Panc1 (cell line): ENCODE measurements at regions not wholly inside any gene's neighbourhood (a gene's known extent, or its start where the extent isn't known, plus 50 kb on each side); places are given as distances from the start of the nearest gene placed in this dataset.
A peak's percentile ranks its signal among the peaks of the same experiment; 100 is the strongest.

ENCODE experiments used
- ATAC-seq: fragments of 200-7000 bp; cut with Tn5 transposase; 2 replicates; pipeline ENCODE4 v1.9.1; 2020; ENCODE audit warnings: mild to moderate bottlenecking, moderate library complexity
- BruUV-seq: library from RNA; stranded (reverse); fragments of 400-500 nt; replicated peaks from 2 replicates; lab custom pipeline; 2021; lab: Mats Ljungman, UMichigan
- CTCF ChIA-PET: fragments of 300-600 bp; sonication (Branson Sonifier 250); formaldehyde crosslinking; loops from one replicate; lab custom pipeline; 2022; ENCODE audit warnings: antibody characterized with exemption; lab: Charles Lee
- POLR2A ChIA-PET: fragments of 300-600 bp; sonication (Branson Sonifier 250); formaldehyde crosslinking; loops from one replicate; lab custom pipeline; 2022; ENCODE audit warnings: antibody characterized with exemption; lab: Charles Lee
- DNase-seq: peaks from one replicate; pipeline ENCODE4 v3.0.0-alpha.2; 2010; ENCODE audit warnings: low read depth, low spot score
- H3K27ac ChIP-seq: 2 replicates; pipeline ENCODE4 v1.5.1; 2011; ENCODE audit warnings: mild to moderate bottlenecking, low read length, inconsistent platforms
- H3K27me3 ChIP-seq: fragments of 200-500 bp; sonication (Bioruptor generic); 2 replicates; pipeline ENCODE4 v1.6.0; 2014; ENCODE audit warnings: low read length, inconsistent platforms; ENCODE audit not compliant: control insufficient read depth, insufficient read depth
- H3K36me3 ChIP-seq: fragments of 200-500 bp; sonication (Bioruptor generic); 2 replicates; pipeline ENCODE4 v1.5.1; 2014; ENCODE audit warnings: inconsistent platforms, mild to moderate bottlenecking, low read length, moderate library complexity; ENCODE audit not compliant: control insufficient read depth, insufficient read depth
- H3K4me1 ChIP-seq: 2 replicates; pipeline ENCODE4 v1.5.1; 2011; ENCODE audit warnings: inconsistent platforms, mild to moderate bottlenecking, low read length, moderate library complexity; ENCODE audit not compliant: control insufficient read depth, insufficient read depth
- H3K4me3 ChIP-seq, 2 experiments: 2 replicates each; pipeline ENCODE4 v1.5.1; 2011 to 2012; ENCODE audit warnings: low read depth in 2 of 2, low read length in 2 of 2, mild to moderate bottlenecking in 2 of 2, inconsistent platforms in 1 of 2, moderate library complexity in 1 of 2
- H3K9me3 ChIP-seq: fragments of 200-500 bp; sonication (Bioruptor generic); 2 replicates; pipeline ENCODE4 v1.5.1; 2014; ENCODE audit warnings: low read depth, mild to moderate bottlenecking, inconsistent platforms, low read length, moderate library complexity; ENCODE audit not compliant: control insufficient read depth, insufficient read depth
- POLR2AphosphoS5 ChIP-seq: IDR thresholded peaks from 2 replicates; pipeline ENCODE4 v1.6.1; 2012; ENCODE audit warnings: mild to moderate bottlenecking, low read depth, low read length, moderate library complexity
- REST ChIP-seq, 2 experiments: IDR thresholded peaks; 2 replicates each; pipeline ENCODE4 v1.6.1; 2011 to 2012; ENCODE audit warnings: low read depth in 2 of 2, control low read depth in 1 of 2, low read length in 1 of 2, mild to moderate bottlenecking in 1 of 2, moderate library complexity in 1 of 2; ENCODE audit not compliant: insufficient read depth in 1 of 2
- SIN3A ChIP-seq: IDR thresholded peaks from 2 replicates; pipeline ENCODE4 v1.6.1; 2012; ENCODE audit warnings: low read depth, mild to moderate bottlenecking, low read length, moderate library complexity, borderline replicate concordance; ENCODE audit not compliant: insufficient read depth
- TCF7L2 ChIP-seq: IDR thresholded peaks from 2 replicates; pipeline ENCODE4 v1.6.1; 2011; ENCODE audit warnings: mild to moderate bottlenecking, low read depth, low read length, inconsistent platforms
- in situ Hi-C: cut with HindIII; loops from 2 replicates; pipeline ENCODE4 v1.10.0; 2016; ENCODE audit warnings: low sequenced_read_pairs, low pct_unique_long_range_greater_than_20kb
- intact Hi-C: fragments of 100-400 bp; cut with micrococcal nuclease; formaldehyde crosslinking; loops from one replicate; pipeline ENCODE4 v1.10.0; 2022; ENCODE audit not compliant: unreplicated experiment
- TF ChIP-seq, protein P1 (sequence below): fragments of 450-650 bp; IDR thresholded peaks from 2 replicates; pipeline ENCODE4 v1.5.1; 2017; ENCODE audit warnings: mild to moderate bottlenecking

GRCh38 chr22:35479359-35479758 is 61.3 kb upstream of the RASD2 start:
- intact Hi-C loops, result no loop called here
- Histone ChIP-seq H3K4me3 (no peak overlapping the region), H3K4me1 (no peaks in the 10 kb centered on the region), H3K36me3 (no peaks in the 10 kb centered on the region), H3K9me3 (no peaks in the 10 kb centered on the region), H3K27ac (no peak overlapping the region), H3K27me3 (no peaks in the 10 kb centered on the region)
- TF ChIP-seq REST (IDR thresholded peaks at IDR 0.05; ENCODE audit: insufficient read depth in 1 of 2, low read depth in 2 of 2, low read length in 1 of 2), result no peak
- no peak for TF ChIP-seq TCF7L2
- TF ChIP-seq, protein P1, sequence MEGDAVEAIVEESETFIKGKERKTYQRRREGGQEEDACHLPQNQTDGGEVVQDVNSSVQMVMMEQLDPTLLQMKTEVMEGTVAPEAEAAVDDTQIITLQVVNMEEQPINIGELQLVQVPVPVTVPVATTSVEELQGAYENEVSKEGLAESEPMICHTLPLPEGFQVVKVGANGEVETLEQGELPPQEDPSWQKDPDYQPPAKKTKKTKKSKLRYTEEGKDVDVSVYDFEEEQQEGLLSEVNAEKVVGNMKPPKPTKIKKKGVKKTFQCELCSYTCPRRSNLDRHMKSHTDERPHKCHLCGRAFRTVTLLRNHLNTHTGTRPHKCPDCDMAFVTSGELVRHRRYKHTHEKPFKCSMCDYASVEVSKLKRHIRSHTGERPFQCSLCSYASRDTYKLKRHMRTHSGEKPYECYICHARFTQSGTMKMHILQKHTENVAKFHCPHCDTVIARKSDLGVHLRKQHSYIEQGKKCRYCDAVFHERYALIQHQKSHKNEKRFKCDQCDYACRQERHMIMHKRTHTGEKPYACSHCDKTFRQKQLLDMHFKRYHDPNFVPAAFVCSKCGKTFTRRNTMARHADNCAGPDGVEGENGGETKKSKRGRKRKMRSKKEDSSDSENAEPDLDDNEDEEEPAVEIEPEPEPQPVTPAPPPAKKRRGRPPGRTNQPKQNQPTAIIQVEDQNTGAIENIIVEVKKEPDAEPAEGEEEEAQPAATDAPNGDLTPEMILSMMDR, result no peak
- no peak for TF ChIP-seq POLR2AphosphoS5
- no peak for TF ChIP-seq SIN3A
- DNase-seq, result no peak
- BruUV-seq, result no TSS peak
- no peak for ATAC-seq
- ChIA-PET POLR2A (interaction anchor here (0.7 kb wide), 1 partner anchor 827 kb away, joined by 9 read pairs; no protein-coding TSS in a partner anchor), CTCF (interaction anchor here (0.6 to 0.7 kb wide), 2 partner anchors 11 to 21 kb away, joined by 5 read pairs; no protein-coding TSS in a partner anchor)
- in situ Hi-C loops, result no loop called here

DNA sequence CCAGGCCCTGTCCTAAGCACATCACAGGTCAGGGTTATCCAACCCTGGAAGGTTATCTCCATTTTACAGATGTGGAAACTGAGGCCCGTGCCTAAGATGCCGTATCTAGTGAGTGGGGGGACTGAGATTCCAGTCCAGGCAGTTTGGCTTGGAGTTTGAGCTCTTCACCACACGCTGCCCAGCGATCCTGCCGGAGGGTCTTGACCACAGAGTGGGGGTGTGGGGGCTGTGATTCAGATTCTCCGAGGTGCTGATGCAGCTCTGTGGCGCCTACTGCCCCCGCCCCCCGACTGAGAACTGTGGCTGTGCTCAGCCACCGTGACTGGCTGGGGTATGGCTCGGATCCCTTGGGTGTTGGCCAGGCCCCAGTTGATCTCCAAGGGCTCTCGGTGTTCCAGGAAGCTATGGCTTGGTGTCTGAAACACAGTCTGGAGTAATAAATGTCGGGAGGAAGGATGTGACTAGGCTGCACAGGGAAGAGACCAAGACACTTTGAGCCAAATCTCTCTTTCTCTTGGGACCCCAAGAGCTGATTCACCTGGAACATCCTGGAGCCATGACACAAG is 60.6 kb upstream of the RASD2 start:
- intact Hi-C loops, result no loop called here
- DNase-seq, result no peak
- no TSS peak for BruUV-seq

More for the DNA sequence above, 60.6 kb upstream of the RASD2 start:
- no peak overlapping the region for H3K4me3 ChIP-seq
- in situ Hi-C loops, result no loop called here
- POLR2A ChIA-PET, result no interaction called here
- TF ChIP-seq POLR2AphosphoS5, result no peak
- no peak for TF ChIP-seq TCF7L2
- TF ChIP-seq, protein P1, result no peak
- TF ChIP-seq REST (IDR thresholded peaks at IDR 0.05; ENCODE audit: insufficient read depth in 1 of 2, low read depth in 2 of 2, low read length in 1 of 2), result no peak
- ATAC-seq, result no peak
- no peaks in the 10 kb centered on the region for H3K27me3 ChIP-seq
- no peaks in the 10 kb centered on the region for H3K9me3 ChIP-seq
- H3K36me3 ChIP-seq, result no peaks in the 10 kb centered on the region
- H3K4me1 ChIP-seq, result no peaks in the 10 kb centered on the region
- CTCF ChIA-PET, result interaction anchor here (0.6 kb wide), 1 partner anchor 22 kb away, joined by 5 read pairs; no protein-coding TSS in a partner anchor
- peak overlapping the region; percentile 39; the same call in 1 of the 2 replicates for H3K27ac ChIP-seq
